ENCODE measurements at regions not wholly inside any gene's neighbourhood (a gene's known extent, or its start where the extent isn't known, plus 50 kb on each side); places are given as distances from the start of the nearest gene placed in this dataset.

DNA sequence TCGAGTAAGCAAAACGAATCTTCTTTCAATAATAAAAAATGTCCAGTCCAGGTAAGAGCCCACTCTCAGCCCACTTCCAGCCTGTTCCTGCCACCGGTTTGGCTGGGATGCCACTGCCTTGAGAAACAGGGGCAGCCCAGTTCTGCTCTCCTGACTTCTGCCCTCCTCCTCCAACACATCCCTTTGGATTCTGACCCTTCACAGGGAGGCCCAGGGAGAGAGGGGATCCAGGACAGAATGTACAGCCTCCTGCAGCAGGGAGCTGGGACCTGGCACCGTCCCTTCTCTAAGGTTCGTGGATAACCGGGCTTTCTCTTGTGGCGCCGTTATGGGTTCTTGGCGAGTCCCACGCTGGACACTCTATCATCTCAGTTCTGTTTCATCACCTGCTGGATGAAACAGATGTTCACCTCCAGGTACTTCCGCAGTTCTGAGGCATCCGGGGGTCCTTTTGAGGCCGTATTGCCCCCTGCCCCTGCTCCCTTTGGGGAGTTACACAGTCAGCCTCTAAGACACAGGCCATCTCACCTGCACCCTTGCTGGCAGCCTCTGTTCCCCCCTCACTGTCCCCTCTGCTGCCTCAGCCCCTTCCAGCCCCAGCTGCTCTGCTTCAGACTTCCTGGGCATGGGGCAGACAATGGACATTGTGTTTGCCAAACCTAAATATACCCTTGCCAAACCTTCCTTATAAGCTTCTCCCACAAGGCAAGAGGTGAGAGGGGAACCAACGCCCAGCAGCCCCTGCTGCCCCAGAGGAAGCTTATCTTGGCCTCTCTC, 203.8 kb upstream of the ZMIZ1 start:
- no peak overlapping the region for H3K4me3 ChIP-seq
- no peak overlapping the region for H3K27ac ChIP-seq
- 74 to 78% methylated on average over 14 of the region's 14 CpGs for WGBS, 2 donors
- H3K36me3 ChIP-seq (ENCODE audit: low read depth, missing control alignments), result no peaks in the 10 kb centered on the region
- no peak for DNase-seq
- TF ChIP-seq CTCF (IDR thresholded peaks at IDR 0.05) (no peak), POLR2A (IDR thresholded peaks at IDR 0.05) (no peak)
- no peaks in the 10 kb centered on the region for H3K9me3 ChIP-seq
- intact Hi-C loops (cut with DNase I; ENCODE audit: low total_unique reads), result no loop called here
- H3K4me1 ChIP-seq, result peaks cover 6% of the 10 kb centered on the region
- no peaks in the 10 kb centered on the region for H3K27me3 ChIP-seq

- Histone ChIP-seq H3K27ac (no peak overlapping the region), H3K27me3 (no peaks in the 10 kb centered on the region), H3K9me3 (no peaks in the 10 kb centered on the region), H3K36me3 (ENCODE audit: low read depth, missing control alignments) (no peaks in the 10 kb centered on the region), H3K4me3 (no peak overlapping the region), H3K4me1 (peaks cover 6% of the 10 kb centered on the region)
- 23 to 27% methylated on average over 4 of the region's 4 CpGs for WGBS, 2 donors
- intact Hi-C loops (cut with DNase I; ENCODE audit: low total_unique reads), result no loop called here
- DNase-seq, result peak; percentile 69
- TF ChIP-seq CTCF (IDR thresholded peaks at IDR 0.05), result no peak
- TF ChIP-seq POLR2A (IDR thresholded peaks at IDR 0.05), result no peak
Measured at GRCh38 chr10:78865538-78865875, 203.3 kb upstream of the ZMIZ1 start.

DNA sequence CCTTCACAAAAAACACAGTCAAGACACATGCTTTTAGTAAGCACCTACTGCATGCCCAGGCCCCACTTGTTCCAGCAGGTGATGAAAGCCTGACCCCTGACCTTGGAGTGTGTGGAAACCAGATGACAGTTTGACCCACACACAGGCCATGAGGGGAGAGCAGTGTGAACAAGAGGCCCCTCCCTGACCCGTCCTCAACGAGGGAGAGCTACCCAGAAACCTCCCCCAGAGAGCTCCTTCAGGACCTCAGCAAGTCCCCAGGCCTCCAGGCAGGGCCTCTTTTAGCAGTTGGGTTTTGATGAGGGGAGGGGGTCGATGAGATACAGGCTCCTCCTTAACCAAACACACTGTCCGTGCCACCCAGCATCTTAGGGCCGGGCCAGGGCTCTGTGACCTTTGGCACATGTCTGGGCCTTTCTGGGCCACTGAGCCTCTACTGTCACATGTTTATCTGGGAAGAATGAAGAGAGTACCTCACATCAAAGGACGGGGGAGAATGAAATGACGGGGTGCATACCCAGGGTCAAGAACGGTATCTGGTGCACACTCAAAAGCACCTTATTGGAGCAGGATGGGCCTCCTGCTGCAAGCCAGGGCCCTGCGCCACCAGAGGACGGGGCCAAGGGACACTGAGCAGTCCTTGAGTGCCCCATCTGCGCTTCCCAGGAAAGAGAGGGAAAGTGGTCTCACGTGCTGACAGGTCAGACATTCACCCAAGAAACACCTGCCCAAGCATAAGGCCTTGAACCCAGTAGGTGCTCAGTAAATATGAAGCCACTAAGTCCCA, 202.6 kb upstream of the ZMIZ1 start:
- H3K4me3 ChIP-seq, result no peak overlapping the region
- H3K36me3 ChIP-seq (ENCODE audit: low read depth, missing control alignments), result no peaks in the 10 kb centered on the region
- H3K4me1 ChIP-seq, result peaks cover 6% of the 10 kb centered on the region
- DNase-seq, result no peak
- intact Hi-C loops (cut with DNase I; ENCODE audit: low total_unique reads), result no loop called here
- TF ChIP-seq CTCF (IDR thresholded peaks at IDR 0.05), result no peak
- no peak for TF ChIP-seq POLR2A (IDR thresholded peaks at IDR 0.05)
- H3K27me3 ChIP-seq, result no peaks in the 10 kb centered on the region
- WGBS, 2 donors, result 89 to 94% methylated on average over 10 to 12 of the region's 12 CpGs
- H3K9me3 ChIP-seq, result no peaks in the 10 kb centered on the region
- no peak overlapping the region for H3K27ac ChIP-seq

- Histone ChIP-seq H3K9me3 (no peaks in the 10 kb centered on the region), H3K36me3 (ENCODE audit: low read depth, missing control alignments) (no peaks in the 10 kb centered on the region), H3K4me1 (peaks cover 6% of the 10 kb centered on the region), H3K27ac (no peak overlapping the region), H3K27me3 (no peaks in the 10 kb centered on the region), H3K4me3 (no peak overlapping the region)
- WGBS, 2 donors, result 92 to 94% methylated on average over 7 of the region's 7 CpGs
- no peak for DNase-seq
- TF ChIP-seq POLR2A (IDR thresholded peaks at IDR 0.05) (no peak), CTCF (IDR thresholded peaks at IDR 0.05) (no peak)
- intact Hi-C loops (cut with DNase I; ENCODE audit: low total_unique reads), result no loop called here
Measured at GRCh38 chr10:78866731-78867554, 201.8 kb upstream of the ZMIZ1 start.

Data from testis (tissue), 2 donors.